Testis (tissue), 2 donors: ENCODE measurements at regions not wholly inside any gene's neighbourhood (a gene's known extent, or its start where the extent isn't known, plus 50 kb on each side); places are given as distances from the start of the nearest gene placed in this dataset.

Experiments used
- POLR2A ChIP-seq: fragments of 450-650 bp; IDR thresholded peaks from one replicate; pipeline ENCODE4 v1.6.1; 2017; ENCODE audit warnings: antibody characterized with exemption, mild to moderate bottlenecking, moderate library complexity
- TF ChIP-seq, protein P1 (sequence below), 3 experiments: fragments of 450-650 bp in 2 of 3; fragments of 200-600 bp in 1 of 3; sonication (generic) in 1 of 3; IDR thresholded peaks; one replicate each; pipeline ENCODE4 v1.5.1; 2016 to 2019; ENCODE audit warnings: antibody characterized with exemption in 3 of 3, mild to moderate bottlenecking in 2 of 3, moderate library complexity in 1 of 3

DNA sequence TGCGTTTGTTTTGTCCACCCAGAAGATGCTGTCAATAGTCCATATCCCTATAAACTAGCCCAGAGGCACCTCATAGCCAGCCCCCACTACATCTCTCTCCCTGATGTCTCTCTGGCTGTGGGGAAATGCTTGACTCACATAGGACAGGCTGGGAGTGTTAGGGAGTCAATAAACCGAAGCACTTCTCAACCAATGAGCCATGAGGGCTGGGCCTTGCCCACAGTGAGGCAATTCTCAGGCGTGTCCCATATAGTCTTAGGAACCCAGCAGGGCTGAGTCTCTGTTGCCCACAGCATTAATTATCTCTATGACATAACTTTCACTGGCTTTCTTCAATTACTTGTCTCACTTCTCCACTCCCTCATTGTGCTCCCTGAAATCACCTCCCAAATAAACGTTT is 387.3 kb upstream of the CDH11 start:
- TF ChIP-seq, protein P1, sequence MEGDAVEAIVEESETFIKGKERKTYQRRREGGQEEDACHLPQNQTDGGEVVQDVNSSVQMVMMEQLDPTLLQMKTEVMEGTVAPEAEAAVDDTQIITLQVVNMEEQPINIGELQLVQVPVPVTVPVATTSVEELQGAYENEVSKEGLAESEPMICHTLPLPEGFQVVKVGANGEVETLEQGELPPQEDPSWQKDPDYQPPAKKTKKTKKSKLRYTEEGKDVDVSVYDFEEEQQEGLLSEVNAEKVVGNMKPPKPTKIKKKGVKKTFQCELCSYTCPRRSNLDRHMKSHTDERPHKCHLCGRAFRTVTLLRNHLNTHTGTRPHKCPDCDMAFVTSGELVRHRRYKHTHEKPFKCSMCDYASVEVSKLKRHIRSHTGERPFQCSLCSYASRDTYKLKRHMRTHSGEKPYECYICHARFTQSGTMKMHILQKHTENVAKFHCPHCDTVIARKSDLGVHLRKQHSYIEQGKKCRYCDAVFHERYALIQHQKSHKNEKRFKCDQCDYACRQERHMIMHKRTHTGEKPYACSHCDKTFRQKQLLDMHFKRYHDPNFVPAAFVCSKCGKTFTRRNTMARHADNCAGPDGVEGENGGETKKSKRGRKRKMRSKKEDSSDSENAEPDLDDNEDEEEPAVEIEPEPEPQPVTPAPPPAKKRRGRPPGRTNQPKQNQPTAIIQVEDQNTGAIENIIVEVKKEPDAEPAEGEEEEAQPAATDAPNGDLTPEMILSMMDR (IDR thresholded peaks at IDR 0.05): no peak
- TF ChIP-seq POLR2A: no peak
